ENCODE measurements at regions not wholly inside any gene's neighbourhood (a gene's known extent, or its start where the extent isn't known, plus 50 kb on each side); places are given as distances from the start of the nearest gene placed in this dataset.
"Not testable (repeated sequence)": the region's sequence is repeated elsewhere in the genome, so short reads cannot be mapped to it uniquely, and the experiment has no call there.

DNA sequence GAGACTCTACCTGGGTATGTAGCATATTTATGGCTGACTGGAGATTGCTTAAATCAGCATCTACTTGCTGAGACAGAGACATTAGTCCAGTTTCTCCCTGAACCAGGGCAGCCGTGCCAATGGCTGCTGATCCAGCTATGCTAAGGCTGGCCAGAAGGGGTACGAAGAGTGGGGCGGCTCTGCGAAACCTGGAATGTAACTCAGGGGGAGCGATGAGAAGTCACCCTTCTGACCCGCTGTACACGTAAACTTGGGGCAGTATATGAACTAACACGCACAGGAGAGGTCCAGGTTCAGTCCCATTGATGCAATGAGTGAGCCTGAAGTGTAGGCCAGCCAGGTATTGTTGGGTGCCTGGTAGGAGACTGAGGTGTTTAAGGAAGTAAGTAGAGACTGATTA lies 73.7 kb downstream of the PRR15 start:
- Histone ChIP-seq H3K36me3 (no peaks in the 10 kb centered on the region), H3K27me3 (no peaks in the 10 kb centered on the region), H3K4me1 (peaks cover 4% of the 10 kb centered on the region), H3K9me3 (no peaks in the 10 kb centered on the region), H3K9ac (ENCODE audit: low read depth in 2 of 2, low read length in 2 of 2) (no peak overlapping the region), H3K27ac (no peak overlapping the region), H3K4me3 (no peak overlapping the region)
- DNase-seq = no peak
- TF ChIP-seq, protein P1, sequence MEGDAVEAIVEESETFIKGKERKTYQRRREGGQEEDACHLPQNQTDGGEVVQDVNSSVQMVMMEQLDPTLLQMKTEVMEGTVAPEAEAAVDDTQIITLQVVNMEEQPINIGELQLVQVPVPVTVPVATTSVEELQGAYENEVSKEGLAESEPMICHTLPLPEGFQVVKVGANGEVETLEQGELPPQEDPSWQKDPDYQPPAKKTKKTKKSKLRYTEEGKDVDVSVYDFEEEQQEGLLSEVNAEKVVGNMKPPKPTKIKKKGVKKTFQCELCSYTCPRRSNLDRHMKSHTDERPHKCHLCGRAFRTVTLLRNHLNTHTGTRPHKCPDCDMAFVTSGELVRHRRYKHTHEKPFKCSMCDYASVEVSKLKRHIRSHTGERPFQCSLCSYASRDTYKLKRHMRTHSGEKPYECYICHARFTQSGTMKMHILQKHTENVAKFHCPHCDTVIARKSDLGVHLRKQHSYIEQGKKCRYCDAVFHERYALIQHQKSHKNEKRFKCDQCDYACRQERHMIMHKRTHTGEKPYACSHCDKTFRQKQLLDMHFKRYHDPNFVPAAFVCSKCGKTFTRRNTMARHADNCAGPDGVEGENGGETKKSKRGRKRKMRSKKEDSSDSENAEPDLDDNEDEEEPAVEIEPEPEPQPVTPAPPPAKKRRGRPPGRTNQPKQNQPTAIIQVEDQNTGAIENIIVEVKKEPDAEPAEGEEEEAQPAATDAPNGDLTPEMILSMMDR (IDR thresholded peaks at IDR 0.05) = no peak
- intact Hi-C loops (cut with DNase I) = loop anchor here (10.0 kb wide), 1 partner anchor 427 kb away; no protein-coding TSS in a partner anchor

DNA sequence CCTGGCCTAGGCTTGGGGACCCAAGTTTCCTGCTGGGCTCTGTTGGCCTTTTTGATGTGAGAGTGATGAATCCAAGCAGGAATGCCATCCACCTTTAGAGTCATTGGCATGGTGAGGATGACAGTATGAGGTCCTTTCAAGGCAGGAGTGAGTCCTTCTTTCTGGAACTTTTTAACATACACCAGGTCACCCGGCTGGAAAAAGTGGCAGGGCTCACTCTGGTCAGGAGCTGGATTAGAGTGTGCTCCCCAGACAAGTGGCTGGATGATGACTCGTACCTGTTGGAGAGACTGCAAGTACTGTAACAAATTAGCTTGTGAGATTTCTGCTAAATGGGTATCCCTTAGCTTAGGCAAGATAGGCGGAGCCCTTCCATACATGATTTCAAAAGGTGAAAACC lies 75.2 kb downstream of the PRR15 start:
- not testable (repeated sequence) for DNase-seq; H3K4me3 ChIP-seq; H3K4me1 ChIP-seq; H3K27ac ChIP-seq; H3K9ac ChIP-seq (ENCODE audit: low read depth in 2 of 2, low read length in 2 of 2); H3K36me3 ChIP-seq; H3K27me3 ChIP-seq; H3K9me3 ChIP-seq
- intact Hi-C loops (cut with DNase I) = loop anchor here (10.0 kb wide), 1 partner anchor 426 kb away; no protein-coding TSS in a partner anchor

DNA sequence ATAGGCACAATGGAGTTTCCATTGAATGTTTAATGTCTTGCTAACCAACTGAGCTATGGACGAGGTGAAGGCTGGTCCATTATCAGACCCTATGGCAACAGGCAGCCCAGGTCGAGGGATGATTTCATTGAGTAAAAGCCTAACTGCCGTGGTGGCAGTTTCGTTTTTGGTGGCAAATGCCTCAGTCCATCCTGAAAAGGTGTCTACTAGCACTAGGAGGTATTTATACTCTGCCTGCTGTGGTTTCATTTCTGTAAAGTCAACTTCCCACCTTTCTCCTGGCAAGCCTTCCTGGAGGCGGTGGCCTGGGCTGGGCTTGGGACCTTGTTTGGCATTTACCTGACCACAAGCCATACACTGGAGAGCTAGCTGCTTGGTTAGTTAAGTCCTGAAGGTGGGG lies 75.8 kb downstream of the PRR15 start:
- no peaks in the 10 kb centered on the region for H3K27me3 ChIP-seq
- no peaks in the 10 kb centered on the region for H3K36me3 ChIP-seq
- peaks cover 4% of the 10 kb centered on the region for H3K4me1 ChIP-seq
- no peak overlapping the region for H3K27ac ChIP-seq
- TF ChIP-seq, protein P1 (IDR thresholded peaks at IDR 0.05) = no peak
- H3K9me3 ChIP-seq = no peaks in the 10 kb centered on the region
- no peak for DNase-seq
- H3K9ac ChIP-seq (ENCODE audit: low read depth in 2 of 2, low read length in 2 of 2) = no peak overlapping the region
- no peak overlapping the region for H3K4me3 ChIP-seq
- intact Hi-C loops (cut with DNase I) = loop anchor here (10.0 kb wide), 1 partner anchor 425 kb away; no protein-coding TSS in a partner anchor

DNA sequence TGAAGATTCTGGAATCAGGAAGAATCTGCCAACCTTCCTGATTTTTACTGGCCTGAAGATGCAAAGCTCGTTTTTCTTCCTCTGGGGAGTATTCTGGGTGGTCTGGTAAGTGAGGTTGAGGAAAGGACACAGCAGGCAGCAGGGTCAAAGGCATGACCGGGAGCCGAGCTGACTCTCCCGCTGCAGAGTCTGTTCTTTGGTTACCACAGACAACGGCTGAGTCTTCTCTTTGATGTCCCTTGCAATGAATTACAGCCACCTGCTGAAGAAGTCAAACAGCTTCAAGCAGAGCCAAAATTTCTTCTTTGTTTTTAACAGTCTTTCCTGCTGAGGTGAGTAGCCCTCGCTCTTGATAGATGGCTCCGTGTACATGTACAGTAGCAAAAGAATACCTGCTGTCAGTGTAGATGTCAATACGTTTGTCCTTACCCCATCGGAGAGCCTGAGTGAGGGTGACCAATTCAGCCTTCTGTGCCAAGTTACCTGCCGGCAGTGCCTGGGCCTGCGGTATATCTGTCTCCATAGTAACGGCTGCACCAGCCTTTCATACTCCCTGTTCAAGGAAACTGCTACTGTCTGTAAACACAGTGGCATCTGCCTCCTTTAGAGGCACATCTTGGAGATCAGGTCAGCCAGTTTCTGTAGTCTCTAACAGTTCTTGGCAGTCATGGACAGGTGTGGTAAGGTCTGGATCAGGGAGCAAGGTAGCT lies 76.4 kb downstream of the PRR15 start:
- H3K9ac ChIP-seq (ENCODE audit: low read depth in 2 of 2, low read length in 2 of 2) = no peak overlapping the region
- H3K4me3 ChIP-seq = no peak overlapping the region
- no peaks in the 10 kb centered on the region for H3K36me3 ChIP-seq
- no peak overlapping the region for H3K27ac ChIP-seq
- no peaks in the 10 kb centered on the region for H3K9me3 ChIP-seq
- no peaks in the 10 kb centered on the region for H3K27me3 ChIP-seq
- DNase-seq = no peak
- H3K4me1 ChIP-seq = peaks cover 4% of the 10 kb centered on the region
- TF ChIP-seq, protein P1 (IDR thresholded peaks at IDR 0.05) = no peak
- intact Hi-C loops (cut with DNase I) = loop anchor here (5.0 to 10.0 kb wide), 2 partner anchors 277 to 425 kb away; no protein-coding TSS in a partner anchor

DNA sequence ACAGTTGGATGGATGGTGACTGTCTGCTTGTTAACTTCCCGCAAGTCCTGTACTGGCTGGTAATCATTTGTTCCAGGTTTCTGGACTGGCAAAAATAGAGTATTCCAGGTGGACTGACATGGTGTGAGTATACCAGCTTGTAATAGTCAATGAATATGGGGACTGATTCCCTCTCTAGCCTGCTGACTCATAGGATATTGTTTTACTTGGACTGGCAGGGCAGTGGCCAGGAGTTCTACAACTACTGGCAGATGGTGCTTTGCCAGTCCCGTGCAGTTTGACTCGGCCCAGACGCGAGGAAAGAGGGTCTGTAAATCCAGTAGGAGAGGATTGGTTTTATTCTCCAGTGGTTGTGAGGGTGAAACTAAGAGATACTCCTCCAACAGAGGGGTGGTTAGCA lies 78.0 kb downstream of the PRR15 start:
- H3K27ac ChIP-seq = no peak overlapping the region
- TF ChIP-seq, protein P1 (IDR thresholded peaks at IDR 0.05) = no peak
- intact Hi-C loops (cut with DNase I) = loop anchor here (5.0 kb wide), 1 partner anchor 276 kb away; no protein-coding TSS in a partner anchor
- no peak overlapping the region for H3K9ac ChIP-seq (ENCODE audit: low read depth in 2 of 2, low read length in 2 of 2)
- H3K36me3 ChIP-seq = no peaks in the 10 kb centered on the region
- DNase-seq = no peak
- no peaks in the 10 kb centered on the region for H3K27me3 ChIP-seq
- H3K4me1 ChIP-seq = no peaks in the 10 kb centered on the region
- no peak overlapping the region for H3K4me3 ChIP-seq
- H3K9me3 ChIP-seq = no peaks in the 10 kb centered on the region

DNA sequence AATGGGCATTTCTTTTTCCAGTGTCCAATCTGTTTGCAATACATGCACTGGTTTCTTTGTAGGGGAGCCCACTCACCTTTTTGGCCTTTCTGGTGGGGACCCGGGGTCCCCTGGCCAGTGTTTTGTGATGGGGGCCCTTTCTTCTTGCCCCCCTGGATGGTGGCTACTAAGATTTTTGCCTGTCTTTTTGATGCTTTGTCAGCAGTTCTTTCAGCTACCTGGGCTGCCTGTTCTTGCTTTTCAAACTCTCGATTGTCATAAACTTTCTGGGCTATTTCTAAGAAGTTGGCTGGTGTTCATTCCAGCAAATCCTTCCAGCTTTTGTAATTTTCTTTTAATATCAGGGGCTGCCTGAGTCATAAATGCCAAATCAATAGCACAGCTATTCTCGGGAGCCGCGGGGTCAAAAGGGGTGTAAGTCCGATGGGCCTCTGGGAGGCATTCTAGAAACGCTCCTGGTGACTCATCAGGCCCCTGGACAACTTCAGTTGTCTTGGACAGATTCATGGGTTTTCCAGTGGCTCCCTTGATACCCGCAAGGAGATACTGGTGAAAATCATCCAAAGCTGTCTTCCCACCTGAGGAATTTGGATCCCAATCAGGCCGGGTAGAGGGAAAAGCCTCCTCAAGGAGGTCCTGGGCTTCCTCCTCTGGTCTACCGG lies 79.0 kb downstream of the PRR15 start:
- no peak overlapping the region for H3K9ac ChIP-seq (ENCODE audit: low read depth in 2 of 2, low read length in 2 of 2)
- H3K4me1 ChIP-seq = no peaks in the 10 kb centered on the region
- intact Hi-C loops (cut with DNase I) = loop anchor here (5.0 kb wide), 1 partner anchor 275 kb away; no protein-coding TSS in a partner anchor
- no peaks in the 10 kb centered on the region for H3K36me3 ChIP-seq
- no peaks in the 10 kb centered on the region for H3K27me3 ChIP-seq
- H3K27ac ChIP-seq = no peak overlapping the region
- no peak for DNase-seq
- TF ChIP-seq, protein P1 (IDR thresholded peaks at IDR 0.05) = no peak
- H3K9me3 ChIP-seq = no peaks in the 10 kb centered on the region
- H3K4me3 ChIP-seq = no peak overlapping the region

DNA sequence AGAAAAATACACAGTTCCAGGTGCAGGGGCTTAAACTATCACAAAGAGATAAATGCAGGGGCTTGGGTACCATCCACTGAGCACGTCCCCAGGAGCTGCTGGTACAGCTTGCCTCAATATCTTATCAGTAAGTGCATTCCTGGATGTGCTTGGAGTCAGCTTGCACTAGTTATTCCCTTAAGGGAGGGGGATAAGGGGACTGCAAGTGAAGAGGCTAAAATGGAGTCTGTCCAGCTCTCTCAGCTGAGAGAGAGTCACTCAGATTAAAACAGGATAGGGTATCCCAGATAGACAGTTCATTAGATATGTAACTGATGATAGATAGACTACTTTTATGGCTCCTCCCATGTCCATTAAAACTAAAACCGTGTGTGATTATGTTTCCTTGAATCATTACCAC lies 82.5 kb downstream of the PRR15 start:
- H3K36me3 ChIP-seq; H3K4me3 ChIP-seq; H3K27me3 ChIP-seq; DNase-seq; intact Hi-C loops (cut with DNase I); H3K9ac ChIP-seq (ENCODE audit: low read depth in 2 of 2, low read length in 2 of 2); H3K4me1 ChIP-seq; H3K27ac ChIP-seq; H3K9me3 ChIP-seq: not testable (repeated sequence)
